Cardiac fibroblast (primary cell): ENCODE measurements at regions not wholly inside any gene's neighbourhood (a gene's known extent, or its start where the extent isn't known, plus 50 kb on each side); places are given as distances from the start of the nearest gene placed in this dataset.

ENCODE experiments used
- DNase-seq, 2 donors: peaks; one replicate each; pipeline versions ENCODE4 v3.0.0 to v3.0.0-alpha.2; 2010; ENCODE audit warnings: low read depth in 2 of 2
- H3K4me3 ChIP-seq, 2 donors: replicated peaks in 1 of 2; 1 replicate in 1 of 2; 2 replicates in 1 of 2; pipeline ENCODE4 v1.5.1; 2011; ENCODE audit warnings: low read depth in 2 of 2, low read length in 2 of 2, mild to moderate bottlenecking in 2 of 2, moderate library complexity in 1 of 2
- TF ChIP-seq, protein P1 (sequence below): IDR thresholded peaks from one replicate; pipeline ENCODE4 v1.5.1; 2011; ENCODE audit warnings: low read depth, mild to moderate bottlenecking, low read length, inconsistent platforms

DNA sequence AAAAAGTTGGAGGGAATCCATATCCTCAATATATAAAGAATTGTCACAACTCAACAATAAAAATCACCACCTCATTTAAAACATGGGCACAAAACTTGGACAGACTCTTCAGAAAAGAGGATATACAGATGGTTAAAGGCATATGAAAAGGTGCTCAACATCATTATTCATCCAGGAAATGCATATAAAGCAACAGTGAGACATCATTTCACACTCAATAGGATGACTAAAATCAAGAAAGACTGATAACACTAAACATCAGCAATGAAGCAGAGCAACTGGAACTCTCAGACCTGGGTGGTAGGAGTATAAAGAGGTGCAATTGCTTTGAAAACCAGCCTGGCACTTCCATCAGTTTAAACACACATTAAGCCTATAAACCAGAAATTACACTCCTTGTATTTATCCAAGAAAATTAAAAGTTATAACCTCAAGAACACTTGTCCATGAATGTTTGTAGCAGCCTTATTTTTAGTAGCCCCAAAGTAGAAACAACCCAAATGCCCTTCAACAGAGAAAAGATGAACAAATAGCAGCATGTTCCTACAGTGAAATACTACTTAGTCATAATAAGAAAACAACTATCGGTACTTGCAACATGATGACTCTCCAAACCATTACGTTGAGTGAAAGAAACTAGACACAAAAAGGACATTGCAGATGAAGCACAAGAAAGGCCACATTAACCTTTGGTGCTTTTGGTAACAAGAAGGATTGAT lies 79.1 kb upstream of the TANC1 start:
- DNase-seq = peak in 1 of 2 donors; percentile 55
- H3K4me3 ChIP-seq = no peak overlapping the region
- TF ChIP-seq, protein P1, sequence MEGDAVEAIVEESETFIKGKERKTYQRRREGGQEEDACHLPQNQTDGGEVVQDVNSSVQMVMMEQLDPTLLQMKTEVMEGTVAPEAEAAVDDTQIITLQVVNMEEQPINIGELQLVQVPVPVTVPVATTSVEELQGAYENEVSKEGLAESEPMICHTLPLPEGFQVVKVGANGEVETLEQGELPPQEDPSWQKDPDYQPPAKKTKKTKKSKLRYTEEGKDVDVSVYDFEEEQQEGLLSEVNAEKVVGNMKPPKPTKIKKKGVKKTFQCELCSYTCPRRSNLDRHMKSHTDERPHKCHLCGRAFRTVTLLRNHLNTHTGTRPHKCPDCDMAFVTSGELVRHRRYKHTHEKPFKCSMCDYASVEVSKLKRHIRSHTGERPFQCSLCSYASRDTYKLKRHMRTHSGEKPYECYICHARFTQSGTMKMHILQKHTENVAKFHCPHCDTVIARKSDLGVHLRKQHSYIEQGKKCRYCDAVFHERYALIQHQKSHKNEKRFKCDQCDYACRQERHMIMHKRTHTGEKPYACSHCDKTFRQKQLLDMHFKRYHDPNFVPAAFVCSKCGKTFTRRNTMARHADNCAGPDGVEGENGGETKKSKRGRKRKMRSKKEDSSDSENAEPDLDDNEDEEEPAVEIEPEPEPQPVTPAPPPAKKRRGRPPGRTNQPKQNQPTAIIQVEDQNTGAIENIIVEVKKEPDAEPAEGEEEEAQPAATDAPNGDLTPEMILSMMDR = no peak

DNA sequence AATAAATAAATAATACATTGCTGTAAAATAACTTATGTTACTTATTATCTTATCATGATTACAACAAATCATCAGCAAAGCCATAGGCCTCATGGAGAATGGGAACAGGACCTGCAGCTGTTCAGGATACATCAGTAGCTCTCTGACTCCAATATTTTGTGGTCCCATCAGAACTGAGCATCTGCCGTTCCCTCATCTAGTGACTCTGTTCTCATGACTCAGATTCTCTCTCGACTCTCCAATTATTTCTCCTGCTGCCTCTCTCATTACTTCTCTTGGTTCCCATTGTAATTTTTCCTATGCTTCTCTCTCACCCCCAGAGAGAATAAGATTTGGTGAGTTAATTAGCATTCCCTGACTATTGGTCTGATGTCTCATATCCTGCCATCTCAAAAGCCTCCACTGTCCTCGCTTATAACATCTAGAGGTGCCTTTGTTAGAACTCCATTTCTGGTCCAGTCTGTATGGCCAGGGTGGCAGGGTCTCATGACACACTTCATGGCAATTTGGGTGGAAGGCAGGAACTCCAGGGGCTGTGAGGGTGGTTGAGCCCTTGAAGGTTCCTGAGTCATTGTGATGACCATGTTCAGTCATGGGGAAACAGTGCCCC lies 78.0 kb upstream of the TANC1 start:
- TF ChIP-seq, protein P1 = no peak
- no peak for DNase-seq
- H3K4me3 ChIP-seq = no peak overlapping the region

DNA sequence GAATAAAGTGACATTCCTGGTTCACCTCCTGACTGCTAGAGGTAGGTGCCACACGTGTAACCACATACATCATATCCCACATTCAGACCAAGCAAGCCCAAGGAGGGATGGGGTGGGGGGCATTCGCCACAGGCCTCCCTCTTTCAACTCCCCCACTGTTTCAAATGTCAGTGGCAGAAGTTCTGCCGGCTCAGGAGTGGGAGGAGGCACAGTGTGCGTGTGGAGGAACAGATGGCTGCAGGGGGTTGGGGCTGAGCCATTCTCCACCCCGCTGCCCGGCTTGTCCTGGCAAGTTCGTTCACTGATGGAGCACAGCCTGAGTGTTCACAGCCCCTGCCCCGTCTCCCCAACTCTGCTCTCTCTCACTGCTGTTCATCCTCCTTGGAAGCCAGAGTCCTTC lies 75.4 kb upstream of the TANC1 start:
- no peak overlapping the region for H3K4me3 ChIP-seq
- peak in 1 of 2 donors; percentile 37 for DNase-seq
- TF ChIP-seq, protein P1 = no peak

DNA sequence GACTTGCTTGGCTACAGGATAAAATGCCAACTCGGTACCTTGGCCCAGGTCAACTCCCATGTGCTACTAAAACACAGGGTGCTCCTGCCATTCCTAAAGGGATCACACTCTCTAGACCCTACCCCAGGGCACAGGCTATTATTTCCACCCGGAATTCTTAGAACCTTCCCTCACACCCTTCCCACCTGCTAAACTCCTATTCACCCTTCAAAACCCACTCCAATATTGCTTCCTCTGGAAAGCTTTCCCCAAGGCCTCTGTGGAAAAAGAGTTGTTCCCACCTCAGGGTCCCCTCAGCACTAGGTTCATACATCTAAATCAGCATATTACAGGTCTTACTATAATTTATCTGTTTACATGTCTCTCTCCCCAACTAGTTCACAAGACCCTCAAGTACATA lies 75.0 kb upstream of the TANC1 start:
- DNase-seq = no peak
- TF ChIP-seq, protein P1 = no peak
- H3K4me3 ChIP-seq = no peak overlapping the region

DNA sequence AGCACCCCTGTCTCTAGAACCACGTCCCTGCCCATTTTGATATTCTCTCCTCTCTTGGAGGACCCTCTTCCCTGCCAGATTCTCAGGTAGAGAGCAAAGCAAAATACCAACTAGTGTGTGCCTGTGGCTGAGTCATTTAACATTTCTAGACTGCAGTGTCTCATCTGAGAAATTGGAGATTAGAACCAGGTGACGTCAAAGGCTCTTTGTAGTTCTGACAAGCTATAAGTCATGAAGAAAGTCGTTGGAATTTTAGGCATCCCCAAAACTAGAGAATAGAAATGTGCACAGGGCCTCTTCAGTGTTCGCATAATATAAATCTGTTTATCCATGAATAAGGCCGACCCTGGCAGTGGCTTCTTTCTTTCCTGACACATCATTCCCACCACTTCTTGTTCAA lies 74.4 kb upstream of the TANC1 start:
- peak; percentile 45 to 67 for DNase-seq
- no peak overlapping the region for H3K4me3 ChIP-seq
- TF ChIP-seq, protein P1 = no peak

DNA sequence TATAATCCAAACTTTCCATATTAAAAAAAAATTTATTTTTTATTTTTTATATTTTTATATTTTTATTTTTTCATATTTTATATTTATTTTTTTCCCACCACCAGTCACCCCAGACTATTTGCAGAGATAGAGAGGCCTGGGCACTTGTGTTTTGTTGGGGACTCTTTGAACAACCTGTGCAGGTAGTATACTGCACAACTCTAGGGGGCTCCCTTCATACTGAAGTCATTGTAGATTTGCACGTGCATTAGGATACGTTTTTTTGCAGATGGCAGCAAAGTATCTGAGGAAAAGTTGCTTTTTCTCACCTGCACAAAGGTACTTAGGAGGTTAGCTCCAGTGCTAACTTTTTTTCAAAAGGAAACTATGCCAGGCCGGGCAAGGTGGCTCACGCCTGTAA lies 73.9 kb upstream of the TANC1 start:
- no peak for DNase-seq
- H3K4me3 ChIP-seq = no peak overlapping the region
- TF ChIP-seq, protein P1 = no peak
